CD4-positive, alpha-beta T cell treated with Interferon gamma for 1 hour (primary cell): ENCODE measurements at regions not wholly inside any gene's neighbourhood (a gene's known extent, or its start where the extent isn't known, plus 50 kb on each side); places are given as distances from the start of the nearest gene placed in this dataset.

ENCODE experiments used
- DNase-seq: peaks from one replicate; pipeline ENCODE4 v3.0.0-alpha.2; 2020

- no peak for DNase-seq
Measured at GRCh38 chr2:5751873-5752482, 59.8 kb downstream of the SOX11 start.

GRCh38 chr2:5756272-5756671 is 64.1 kb downstream of the SOX11 start:
- no peak for DNase-seq

GRCh38 chr2:5758346-5758745 is 66.2 kb downstream of the SOX11 start:
- no peak for DNase-seq

- no peak for DNase-seq
Measured at GRCh38 chr2:5759949-5760348, 67.8 kb downstream of the SOX11 start.

- DNase-seq = no peak
Measured at GRCh38 chr2:5763531-5763930, 71.3 kb downstream of the SOX11 start.

GRCh38 chr2:5764041-5764440 is 71.9 kb downstream of the SOX11 start:
- no peak for DNase-seq

- no peak for DNase-seq
Measured at GRCh38 chr2:5766056-5766455, 73.9 kb downstream of the SOX11 start.

GRCh38 chr2:5766561-5766960 is 74.4 kb downstream of the SOX11 start:
- DNase-seq = no peak

- no peak for DNase-seq
Measured at GRCh38 chr2:5777131-5777535, 84.9 kb downstream of the SOX11 start.

- no peak for DNase-seq
Measured at GRCh38 chr2:5781679-5782078, 89.5 kb downstream of the SOX11 start.

- no peak for DNase-seq
Measured at GRCh38 chr2:5782103-5782502, 89.9 kb downstream of the SOX11 start.

- no peak for DNase-seq
Measured at GRCh38 chr2:5788447-5788846, 96.3 kb downstream of the SOX11 start.

GRCh38 chr2:5791371-5791770 is 99.2 kb downstream of the SOX11 start:
- DNase-seq = no peak

- no peak for DNase-seq
Measured at GRCh38 chr2:5794012-5794411, 101.8 kb downstream of the SOX11 start.

GRCh38 chr2:5798084-5798483 is 105.9 kb downstream of the SOX11 start:
- no peak for DNase-seq

- DNase-seq = no peak
Measured at GRCh38 chr2:5799348-5799747, 107.2 kb downstream of the SOX11 start.

- DNase-seq = no peak
Measured at GRCh38 chr2:5803547-5803946, 111.4 kb downstream of the SOX11 start.

- no peak for DNase-seq
Measured at GRCh38 chr2:5818961-5819600, 126.9 kb downstream of the SOX11 start.

GRCh38 chr2:5824126-5824525 is 131.9 kb downstream of the SOX11 start:
- DNase-seq = no peak

- no peak for DNase-seq
Measured at GRCh38 chr2:5825686-5826085, 133.5 kb downstream of the SOX11 start.

- no peak for DNase-seq
Measured at GRCh38 chr2:5826979-5827655, 134.9 kb downstream of the SOX11 start.

GRCh38 chr2:5834501-5834900 is 142.3 kb downstream of the SOX11 start:
- no peak for DNase-seq

- DNase-seq = no peak
Measured at GRCh38 chr2:5839550-5839949, 147.4 kb downstream of the SOX11 start.

GRCh38 chr2:5841126-5841525 is 148.9 kb downstream of the SOX11 start:
- no peak for DNase-seq

- DNase-seq = no peak
Measured at GRCh38 chr2:5842326-5842725, 150.1 kb downstream of the SOX11 start.
